Ovary (tissue), 3 donors: ENCODE measurements at regions not wholly inside any gene's neighbourhood (a gene's known extent, or its start where the extent isn't known, plus 50 kb on each side); places are given as distances from the start of the nearest gene placed in this dataset.

Experiments
- CTCF ChIP-seq, 3 donors: fragments of 450-650 bp in 2 of 3; fragments of 200-600 bp in 1 of 3; IDR thresholded peaks; one replicate each; pipeline versions ENCODE4 v1.5.1 to v1.8.0; 2016 to 2022; ENCODE audit warnings: antibody characterized with exemption in 3 of 3, mild to moderate bottlenecking in 1 of 3
- EP300 ChIP-seq: sonication (generic); formaldehyde crosslinking; IDR thresholded peaks from one replicate; pipeline ENCODE4 v1.6.1; 2017; ENCODE audit warnings: antibody characterized with exemption
- POLR2A ChIP-seq: fragments of 450-650 bp; IDR thresholded peaks from one replicate; pipeline ENCODE4 v1.6.1; 2017; ENCODE audit warnings: antibody characterized with exemption, mild to moderate bottlenecking, moderate library complexity
- donor health status: DM: no; HTN: no; CAD: no.

- no peak for TF ChIP-seq CTCF (IDR thresholded peaks at IDR 0.05)
- no peak for TF ChIP-seq EP300
- TF ChIP-seq POLR2A = no peak
Measured at GRCh38 chr4:152000518-152000917, 239.7 kb upstream of the GATB start.
